ENCODE measurements at regions not wholly inside any gene's neighbourhood (a gene's known extent, or its start where the extent isn't known, plus 50 kb on each side); places are given as distances from the start of the nearest gene placed in this dataset.

DNA sequence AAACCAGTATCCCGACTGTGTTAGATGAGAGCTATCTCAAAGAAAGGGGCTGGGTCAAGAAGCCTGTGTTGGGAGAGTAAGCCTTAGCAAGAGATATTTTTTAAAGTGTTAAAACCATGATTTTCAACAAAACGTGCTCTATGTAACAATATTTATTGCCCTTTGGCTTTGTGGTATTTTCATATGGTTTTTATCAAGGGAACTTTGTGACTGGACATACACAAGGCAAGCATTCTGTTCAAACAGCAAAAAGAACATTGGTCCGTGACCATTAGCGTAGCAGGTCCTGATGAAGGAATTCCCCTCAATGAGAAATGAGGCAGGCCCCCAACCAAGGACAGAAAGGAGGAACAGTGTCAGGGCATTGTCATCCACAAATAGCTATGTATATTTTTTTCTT is 222.6 kb downstream of the MYLK4 start:
- 74% methylated on average over 4 of the region's 4 CpGs for WGBS (ENCODE audit: low lambda C conversion rate, missing lambda C conversion rate)

DNA sequence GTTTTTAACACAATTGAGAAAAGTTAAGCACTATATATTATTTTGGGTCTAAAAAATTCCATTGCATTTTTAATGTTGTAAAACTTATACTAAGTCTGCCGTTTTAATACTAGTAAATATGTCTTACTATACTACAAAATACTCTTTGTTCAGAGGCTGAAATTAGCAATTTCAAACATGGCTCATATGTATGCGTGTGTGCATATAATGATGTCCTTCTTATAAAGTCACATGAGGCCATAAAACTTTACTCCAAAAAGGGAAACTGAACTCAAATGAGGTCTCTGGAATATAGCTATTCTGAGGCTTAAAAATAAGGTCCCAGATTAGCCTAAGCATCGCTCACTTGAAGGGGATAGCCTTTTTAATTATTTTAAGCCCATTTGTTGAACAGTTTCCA is 224.0 kb downstream of the MYLK4 start:
- no peaks in the 10 kb centered on the region for H3K9me3 ChIP-seq (ENCODE audit: low read depth)
- no peak overlapping the region for H3K27ac ChIP-seq
- H4K20me1 ChIP-seq (ENCODE audit: insufficient read depth, poor library complexity, severe bottlenecking) = no peaks in the 10 kb centered on the region
- H3K36me3 ChIP-seq (replicated peaks; ENCODE audit: insufficient read depth, low read depth) = no peaks in the 10 kb centered on the region
- TF ChIP-seq EZH2 (IDR thresholded peaks at IDR 0.05; ENCODE audit: borderline replicate concordance) (no peak), EZH2phosphoT487 (IDR thresholded peaks at IDR 0.05; ENCODE audit: low read depth, severe bottlenecking, unreplicated experiment) (no peak)
- TF ChIP-seq, protein P1, sequence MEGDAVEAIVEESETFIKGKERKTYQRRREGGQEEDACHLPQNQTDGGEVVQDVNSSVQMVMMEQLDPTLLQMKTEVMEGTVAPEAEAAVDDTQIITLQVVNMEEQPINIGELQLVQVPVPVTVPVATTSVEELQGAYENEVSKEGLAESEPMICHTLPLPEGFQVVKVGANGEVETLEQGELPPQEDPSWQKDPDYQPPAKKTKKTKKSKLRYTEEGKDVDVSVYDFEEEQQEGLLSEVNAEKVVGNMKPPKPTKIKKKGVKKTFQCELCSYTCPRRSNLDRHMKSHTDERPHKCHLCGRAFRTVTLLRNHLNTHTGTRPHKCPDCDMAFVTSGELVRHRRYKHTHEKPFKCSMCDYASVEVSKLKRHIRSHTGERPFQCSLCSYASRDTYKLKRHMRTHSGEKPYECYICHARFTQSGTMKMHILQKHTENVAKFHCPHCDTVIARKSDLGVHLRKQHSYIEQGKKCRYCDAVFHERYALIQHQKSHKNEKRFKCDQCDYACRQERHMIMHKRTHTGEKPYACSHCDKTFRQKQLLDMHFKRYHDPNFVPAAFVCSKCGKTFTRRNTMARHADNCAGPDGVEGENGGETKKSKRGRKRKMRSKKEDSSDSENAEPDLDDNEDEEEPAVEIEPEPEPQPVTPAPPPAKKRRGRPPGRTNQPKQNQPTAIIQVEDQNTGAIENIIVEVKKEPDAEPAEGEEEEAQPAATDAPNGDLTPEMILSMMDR (IDR thresholded peaks at IDR 0.05; ENCODE audit: poor library complexity) = no peak
- H2AFZ ChIP-seq = no peak overlapping the region
- no peak for DNase-seq (ENCODE audit: low spot score)
- no peak overlapping the region for H3K4me2 ChIP-seq
- no peak overlapping the region for H3K4me3 ChIP-seq
- H3K79me2 ChIP-seq = no peaks in the 10 kb centered on the region
- no peaks in the 10 kb centered on the region for H3K9me2 ChIP-seq (replicated peaks; ENCODE audit: insufficient read depth)
- H3K27me3 ChIP-seq = no peaks in the 10 kb centered on the region
- H3K4me1 ChIP-seq (ENCODE audit: insufficient read depth) = no peaks in the 10 kb centered on the region
- WGBS (ENCODE audit: low lambda C conversion rate, missing lambda C conversion rate) = 91% methylated on average over 3 of the region's 3 CpGs

More for the DNA sequence above, 222.6 kb downstream of the MYLK4 start:
- TF ChIP-seq, protein P1 (IDR thresholded peaks at IDR 0.05; ENCODE audit: poor library complexity) = no peak
- TF ChIP-seq EZH2phosphoT487 (IDR thresholded peaks at IDR 0.05; ENCODE audit: low read depth, severe bottlenecking, unreplicated experiment) (no peak), EZH2 (IDR thresholded peaks at IDR 0.05; ENCODE audit: borderline replicate concordance) (no peak)
- no peak overlapping the region for H3K27ac ChIP-seq
- no peak overlapping the region for H2AFZ ChIP-seq
- H3K27me3 ChIP-seq = no peaks in the 10 kb centered on the region
- H3K4me1 ChIP-seq (ENCODE audit: insufficient read depth) = no peaks in the 10 kb centered on the region
- H3K36me3 ChIP-seq (replicated peaks; ENCODE audit: insufficient read depth, low read depth) = no peaks in the 10 kb centered on the region
- no peaks in the 10 kb centered on the region for H4K20me1 ChIP-seq (ENCODE audit: insufficient read depth, poor library complexity, severe bottlenecking)
- H3K9me3 ChIP-seq (ENCODE audit: low read depth) = no peaks in the 10 kb centered on the region
- no peak overlapping the region for H3K4me3 ChIP-seq
- H3K79me2 ChIP-seq = no peaks in the 10 kb centered on the region
- H3K4me2 ChIP-seq = no peak overlapping the region
- no peaks in the 10 kb centered on the region for H3K9me2 ChIP-seq (replicated peaks; ENCODE audit: insufficient read depth)
- no peak for DNase-seq (ENCODE audit: low spot score)

DNA sequence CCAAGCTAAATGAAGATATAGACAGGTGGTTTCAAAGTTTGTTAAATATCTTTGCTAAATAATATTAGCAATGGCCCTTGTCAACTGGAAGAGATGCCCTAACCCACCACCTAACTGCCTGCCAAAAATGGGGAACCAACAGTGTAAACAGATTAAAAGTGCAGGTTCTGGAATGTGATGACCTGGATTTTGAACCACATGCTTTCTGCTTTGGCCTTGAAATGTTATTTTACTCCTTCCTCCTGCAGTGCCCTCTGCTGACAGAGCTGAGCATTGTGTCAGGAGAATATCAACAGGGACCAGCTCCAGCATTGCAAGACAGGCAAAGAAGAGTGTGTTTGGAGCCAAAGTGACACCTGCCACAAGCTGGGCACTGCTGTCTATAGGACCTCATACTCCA is 226.6 kb downstream of the MYLK4 start:
- no peaks in the 10 kb centered on the region for H3K9me2 ChIP-seq (replicated peaks; ENCODE audit: insufficient read depth)
- H3K36me3 ChIP-seq (replicated peaks; ENCODE audit: insufficient read depth, low read depth) = no peaks in the 10 kb centered on the region
- H3K4me1 ChIP-seq (ENCODE audit: insufficient read depth) = no peaks in the 10 kb centered on the region
- H4K20me1 ChIP-seq (ENCODE audit: insufficient read depth, poor library complexity, severe bottlenecking) = no peaks in the 10 kb centered on the region
- H3K4me2 ChIP-seq = no peak overlapping the region
- DNase-seq (ENCODE audit: low spot score) = no peak
- no peaks in the 10 kb centered on the region for H3K79me2 ChIP-seq
- H3K27me3 ChIP-seq = no peaks in the 10 kb centered on the region
- H3K4me3 ChIP-seq = no peak overlapping the region
- TF ChIP-seq EZH2 (IDR thresholded peaks at IDR 0.05; ENCODE audit: borderline replicate concordance) (no peak), EZH2phosphoT487 (IDR thresholded peaks at IDR 0.05; ENCODE audit: low read depth, severe bottlenecking, unreplicated experiment) (no peak)
- TF ChIP-seq, protein P1 (IDR thresholded peaks at IDR 0.05; ENCODE audit: poor library complexity) = peak; percentile 8
- H3K27ac ChIP-seq = no peak overlapping the region
- no peak overlapping the region for H2AFZ ChIP-seq
- H3K9me3 ChIP-seq (ENCODE audit: low read depth) = no peaks in the 10 kb centered on the region

DNA sequence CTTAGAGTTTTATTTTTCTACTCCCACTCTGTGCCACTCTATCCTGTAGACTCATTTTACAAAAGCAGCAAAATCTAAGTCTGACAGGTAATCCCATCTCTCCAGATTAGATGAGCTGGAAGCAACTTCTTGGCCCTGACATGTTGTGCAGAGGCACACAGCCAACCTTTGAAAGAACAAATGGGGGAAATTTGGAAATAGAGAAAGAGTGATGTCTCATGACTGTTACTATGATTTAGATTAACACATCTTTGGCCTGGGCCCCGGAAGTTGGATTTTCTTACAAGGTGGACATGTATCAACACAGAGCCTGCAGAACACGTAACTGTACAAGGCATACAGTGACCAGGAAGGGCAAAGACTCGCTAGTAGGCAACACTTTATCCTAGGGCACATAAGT is 227.7 kb downstream of the MYLK4 start:
- H3K4me3 ChIP-seq = no peak overlapping the region
- no peak for TF ChIP-seq EZH2 (IDR thresholded peaks at IDR 0.05; ENCODE audit: borderline replicate concordance)
- no peaks in the 10 kb centered on the region for H3K27me3 ChIP-seq
- H3K4me1 ChIP-seq (ENCODE audit: insufficient read depth) = no peaks in the 10 kb centered on the region
- DNase-seq (ENCODE audit: low spot score) = no peak
- 77% methylated on average over 3 of the region's 3 CpGs for WGBS (ENCODE audit: low lambda C conversion rate, missing lambda C conversion rate)
- no peaks in the 10 kb centered on the region for H4K20me1 ChIP-seq (ENCODE audit: insufficient read depth, poor library complexity, severe bottlenecking)
- no peak overlapping the region for H3K27ac ChIP-seq
- no peaks in the 10 kb centered on the region for H3K36me3 ChIP-seq (replicated peaks; ENCODE audit: insufficient read depth, low read depth)
- no peaks in the 10 kb centered on the region for H3K9me2 ChIP-seq (replicated peaks; ENCODE audit: insufficient read depth)
- H3K9me3 ChIP-seq (ENCODE audit: low read depth) = no peaks in the 10 kb centered on the region
- no peak overlapping the region for H3K4me2 ChIP-seq
- no peaks in the 10 kb centered on the region for H3K79me2 ChIP-seq
- H2AFZ ChIP-seq = no peak overlapping the region

Measured in hepatocyte (in vitro differentiated cells).